HepG2 (cell line): ENCODE measurements at regions not wholly inside any gene's neighbourhood (a gene's known extent, or its start where the extent isn't known, plus 50 kb on each side); places are given as distances from the start of the nearest gene placed in this dataset.
A peak's percentile ranks its signal among the peaks of the same experiment; 100 is the strongest.

Source experiments
- FOXM1 ChIP-seq: sonication (generic); formaldehyde crosslinking; IDR thresholded peaks from 2 replicates; pipeline ENCODE4 v1.5.0; 2020; ENCODE audit warnings: missing genetic modification reagents
- HNRNPH1 ChIP-seq: fragments of 200-400 bp; formaldehyde crosslinking; optimal IDR thresholded peaks from 2 replicates; pipeline ENCODE3; 2017; ENCODE audit warnings: mild to moderate bottlenecking, low read depth, low read length
- SMAD9 ChIP-seq: sonication (generic); formaldehyde crosslinking; IDR thresholded peaks from 2 replicates; pipeline ENCODE4 v1.5.1; 2020; ENCODE audit warnings: mild to moderate bottlenecking, missing genetic modification reagents
- TOPORS ChIP-seq: sonication (generic); formaldehyde crosslinking; IDR thresholded peaks from 2 replicates; pipeline ENCODE4 v1.8.0; 2023; ENCODE audit warnings: mild to moderate bottlenecking, missing genetic modification reagents
- ZNF142 ChIP-seq: sonication (generic); formaldehyde crosslinking; IDR thresholded peaks from 2 replicates; pipeline ENCODE4 v1.4.0; 2020; ENCODE audit warnings: missing genetic modification reagents
- ZNF709 ChIP-seq: sonication (generic); formaldehyde crosslinking; IDR thresholded peaks from 2 replicates; pipeline ENCODE4 v1.5.0; 2020; ENCODE audit warnings: mild to moderate bottlenecking, missing genetic modification reagents
- TF ChIP-seq, protein P1 (sequence below): sonication (generic); formaldehyde crosslinking; IDR thresholded peaks from 2 replicates; pipeline ENCODE4 v1.5.0; 2020; ENCODE audit warnings: mild to moderate bottlenecking, missing genetic modification reagents, moderate library complexity
- TF ChIP-seq, protein P2 (sequence below): sonication (generic); formaldehyde crosslinking; IDR thresholded peaks from 2 replicates; pipeline ENCODE4 v1.4.0; 2020; ENCODE audit warnings: mild to moderate bottlenecking, missing genetic modification reagents

- TF ChIP-seq, protein P1, sequence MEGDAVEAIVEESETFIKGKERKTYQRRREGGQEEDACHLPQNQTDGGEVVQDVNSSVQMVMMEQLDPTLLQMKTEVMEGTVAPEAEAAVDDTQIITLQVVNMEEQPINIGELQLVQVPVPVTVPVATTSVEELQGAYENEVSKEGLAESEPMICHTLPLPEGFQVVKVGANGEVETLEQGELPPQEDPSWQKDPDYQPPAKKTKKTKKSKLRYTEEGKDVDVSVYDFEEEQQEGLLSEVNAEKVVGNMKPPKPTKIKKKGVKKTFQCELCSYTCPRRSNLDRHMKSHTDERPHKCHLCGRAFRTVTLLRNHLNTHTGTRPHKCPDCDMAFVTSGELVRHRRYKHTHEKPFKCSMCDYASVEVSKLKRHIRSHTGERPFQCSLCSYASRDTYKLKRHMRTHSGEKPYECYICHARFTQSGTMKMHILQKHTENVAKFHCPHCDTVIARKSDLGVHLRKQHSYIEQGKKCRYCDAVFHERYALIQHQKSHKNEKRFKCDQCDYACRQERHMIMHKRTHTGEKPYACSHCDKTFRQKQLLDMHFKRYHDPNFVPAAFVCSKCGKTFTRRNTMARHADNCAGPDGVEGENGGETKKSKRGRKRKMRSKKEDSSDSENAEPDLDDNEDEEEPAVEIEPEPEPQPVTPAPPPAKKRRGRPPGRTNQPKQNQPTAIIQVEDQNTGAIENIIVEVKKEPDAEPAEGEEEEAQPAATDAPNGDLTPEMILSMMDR, result 0 out of 2 replicates have a peak, but pooled peaks have one; percentile 5
- no peak for TF ChIP-seq ZNF709
- TF ChIP-seq SMAD9 (CRISPR knock-in tag), result no peak
- TF ChIP-seq TOPORS (CRISPR knock-in tag), result no peak
- 0 out of 2 replicates have a peak, but pooled peaks have one; percentile 17 for TF ChIP-seq FOXM1 (CRISPR knock-in tag)
- TF ChIP-seq ZNF142 (CRISPR knock-in tag), result no peak
- TF ChIP-seq, protein P2, sequence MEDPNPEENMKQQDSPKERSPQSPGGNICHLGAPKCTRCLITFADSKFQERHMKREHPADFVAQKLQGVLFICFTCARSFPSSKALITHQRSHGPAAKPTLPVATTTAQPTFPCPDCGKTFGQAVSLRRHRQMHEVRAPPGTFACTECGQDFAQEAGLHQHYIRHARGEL (CRISPR knock-in tag), result 0 out of 2 replicates have a peak, but pooled peaks have one; percentile 4
- no peak for TF ChIP-seq HNRNPH1
- TF ChIP-seq, all 625 proteins: peak for 11
Measured at GRCh38 chr20:25860531-25861150, 164.0 kb upstream of the ZNF337 start (continued).
